Caki2 (cell line): ENCODE measurements at regions not wholly inside any gene's neighbourhood (a gene's known extent, or its start where the extent isn't known, plus 50 kb on each side); places are given as distances from the start of the nearest gene placed in this dataset.

ENCODE experiments used
- DNase-seq: peaks from one replicate; pipeline ENCODE4 v3.0.0-alpha.2; 2015; ENCODE audit warnings: low read depth
- in situ Hi-C: cut with HindIII; loops from 2 replicates; pipeline ENCODE4 v1.10.0; 2016; ENCODE audit warnings: low sequenced_read_pairs, low pct_unique_long_range_greater_than_20kb, mixed read lengths

GRCh38 chr7:26034391-26034790 lies 117.6 kb upstream of the NFE2L3 start:
- DNase-seq, result no peak

GRCh38 chr7:26035552-26035951 lies 116.4 kb upstream of the NFE2L3 start:
- no peak for DNase-seq
- in situ Hi-C loops, result no loop called here

More at GRCh38 chr7:26034391-26034790, 117.6 kb upstream of the NFE2L3 start:
- in situ Hi-C loops, result no loop called here

GRCh38 chr7:26036092-26036491 lies 115.9 kb upstream of the NFE2L3 start:
- in situ Hi-C loops, result no loop called here
- no peak for DNase-seq

GRCh38 chr7:26038201-26038990 lies 113.6 kb upstream of the NFE2L3 start:
- in situ Hi-C loops, result no loop called here
- DNase-seq, result no peak

GRCh38 chr7:26040085-26040484 lies 111.9 kb upstream of the NFE2L3 start:
- DNase-seq, result no peak
- in situ Hi-C loops, result no loop called here

- DNase-seq, result no peak
- in situ Hi-C loops, result no loop called here
Observed at GRCh38 chr7:26042237-26042636, 109.8 kb upstream of the NFE2L3 start.

- DNase-seq, result no peak
- in situ Hi-C loops, result no loop called here
Observed at GRCh38 chr7:26043801-26044200, 108.2 kb upstream of the NFE2L3 start.

- DNase-seq, result no peak
- in situ Hi-C loops, result no loop called here
Observed at GRCh38 chr7:26044320-26044719, 107.7 kb upstream of the NFE2L3 start.

- peak; percentile 65 for DNase-seq
- in situ Hi-C loops, result no loop called here
Observed at GRCh38 chr7:26046150-26046549, 105.8 kb upstream of the NFE2L3 start.

- DNase-seq, result no peak
- in situ Hi-C loops, result no loop called here
Observed at GRCh38 chr7:26046878-26047277, 105.1 kb upstream of the NFE2L3 start.

- no peak for DNase-seq
- in situ Hi-C loops, result no loop called here
Observed at GRCh38 chr7:26048663-26049062, 103.3 kb upstream of the NFE2L3 start.

GRCh38 chr7:26049081-26049480 lies 102.9 kb upstream of the NFE2L3 start:
- in situ Hi-C loops, result no loop called here
- DNase-seq, result peak; percentile 35

GRCh38 chr7:26051021-26051420 lies 101.0 kb upstream of the NFE2L3 start:
- DNase-seq, result no peak
- in situ Hi-C loops, result no loop called here

- peak; percentile 96 for DNase-seq
- in situ Hi-C loops, result no loop called here
Observed at GRCh38 chr7:26052706-26053105, 99.3 kb upstream of the NFE2L3 start.

- no peak for DNase-seq
- in situ Hi-C loops, result no loop called here
Observed at GRCh38 chr7:26054386-26054785, 97.6 kb upstream of the NFE2L3 start.

GRCh38 chr7:26055241-26055640 lies 96.8 kb upstream of the NFE2L3 start:
- no peak for DNase-seq
- in situ Hi-C loops, result no loop called here

GRCh38 chr7:26060733-26061677 lies 91.0 kb upstream of the NFE2L3 start:
- in situ Hi-C loops, result no loop called here

GRCh38 chr7:26061678-26062603 lies 90.1 kb upstream of the NFE2L3 start:
- DNase-seq, result peak; percentile 50
- in situ Hi-C loops, result no loop called here

More at GRCh38 chr7:26060733-26061677, 91.0 kb upstream of the NFE2L3 start:
- DNase-seq, result no peak
